BLaER1 (cell line): ENCODE measurements at regions not wholly inside any gene's neighbourhood (a gene's known extent, or its start where the extent isn't known, plus 50 kb on each side); places are given as distances from the start of the nearest gene placed in this dataset.

Source experiments
- H3K27ac ChIP-seq: shearing (Covaris generic); formaldehyde crosslinking; 2 replicates; pipeline ENCODE4 v1.8.1; 2022
- H3K27me3 ChIP-seq: shearing (Covaris generic); formaldehyde crosslinking; 2 replicates; pipeline ENCODE4 v1.8.1; 2022
- H3K36me3 ChIP-seq: shearing (Covaris generic); formaldehyde crosslinking; 2 replicates; pipeline ENCODE4 v1.8.1; 2022
- H3K4me1 ChIP-seq: shearing (Covaris generic); formaldehyde crosslinking; 2 replicates; pipeline ENCODE4 v1.8.1; 2022
- H3K4me2 ChIP-seq: shearing (Covaris generic); formaldehyde crosslinking; 2 replicates; pipeline ENCODE4 v1.8.1; 2022
- H3K4me3 ChIP-seq: shearing (Covaris generic); formaldehyde crosslinking; 2 replicates; pipeline ENCODE4 v1.8.1; 2022
- H3K9ac ChIP-seq: shearing (Covaris generic); formaldehyde crosslinking; 2 replicates; pipeline ENCODE4 v1.8.1; 2022
- H3K9me3 ChIP-seq: shearing (Covaris generic); formaldehyde crosslinking; 2 replicates; pipeline ENCODE4 v1.8.1; 2022
- H4K20me1 ChIP-seq: shearing (Covaris generic); formaldehyde crosslinking; 2 replicates; pipeline ENCODE4 v1.8.1; 2022
- Cebpa-rat ChIP-seq: shearing (Covaris generic); IDR thresholded peaks from 2 replicates; pipeline ENCODE4 v1.8.1; 2022

DNA sequence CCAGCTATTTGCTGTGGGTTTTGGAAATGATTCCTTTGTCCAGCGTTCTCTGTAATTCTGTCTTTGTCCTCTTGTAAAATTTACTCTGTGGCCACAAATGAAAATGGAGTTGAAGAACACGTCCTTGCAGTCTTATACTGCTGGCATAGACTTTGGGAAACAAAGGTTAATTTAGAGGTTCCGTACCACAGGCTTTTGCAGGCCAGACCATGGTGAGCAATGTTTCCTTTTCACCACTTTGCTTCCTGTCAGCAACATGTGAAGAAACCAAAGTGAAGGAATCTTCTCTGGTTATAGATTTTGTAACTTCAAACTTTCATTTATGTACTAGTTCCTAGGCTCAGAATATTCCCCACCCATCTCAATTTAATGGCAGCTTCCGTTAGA lies 488.5 kb downstream of the MDFIC start:
- Histone ChIP-seq H3K4me1 (0 out of 2 replicates have a peak, but pooled peaks cover 3% of the 10 kb centered on the region), H3K4me3 (no peak overlapping the region), H4K20me1 (no peaks in the 10 kb centered on the region), H3K9me3 (no peaks in the 10 kb centered on the region), H3K9ac (no peak overlapping the region), H3K36me3 (no peaks in the 10 kb centered on the region), H3K4me2 (no peak overlapping the region), H3K27me3 (no peaks in the 10 kb centered on the region), H3K27ac (no peak overlapping the region)
- no peak for TF ChIP-seq Cebpa-rat

GRCh38 chr7:115409682-115410433 lies 488.0 kb downstream of the MDFIC start:
- Histone ChIP-seq H4K20me1 (no peaks in the 10 kb centered on the region), H3K4me3 (no peak overlapping the region), H3K36me3 (no peaks in the 10 kb centered on the region), H3K9me3 (no peaks in the 10 kb centered on the region), H3K4me2 (no peak overlapping the region), H3K27ac (no peak overlapping the region), H3K9ac (no peak overlapping the region), H3K27me3 (no peaks in the 10 kb centered on the region), H3K4me1 (0 out of 2 replicates have a peak, but pooled peaks cover 3% of the 10 kb centered on the region)
- no peak for TF ChIP-seq Cebpa-rat

- Histone ChIP-seq H3K4me2 (no peak overlapping the region), H3K9ac (no peak overlapping the region), H3K36me3 (no peaks in the 10 kb centered on the region), H3K4me3 (no peak overlapping the region), H3K27ac (no peak overlapping the region), H4K20me1 (no peaks in the 10 kb centered on the region), H3K4me1 (0 out of 2 replicates have a peak, but pooled peaks cover 3% of the 10 kb centered on the region), H3K9me3 (no peaks in the 10 kb centered on the region), H3K27me3 (no peaks in the 10 kb centered on the region)
- no peak for TF ChIP-seq Cebpa-rat
Observed at GRCh38 chr7:115406219-115406618, 484.3 kb downstream of the MDFIC start.

- H3K4me3 ChIP-seq = no peak overlapping the region
- no peaks in the 10 kb centered on the region for H3K9me3 ChIP-seq
- no peaks in the 10 kb centered on the region for H3K27me3 ChIP-seq
- H3K27ac ChIP-seq = no peak overlapping the region
- no peaks in the 10 kb centered on the region for H4K20me1 ChIP-seq
- no peak overlapping the region for H3K4me2 ChIP-seq
- H3K4me1 ChIP-seq = no peaks in the 10 kb centered on the region
- no peak overlapping the region for H3K9ac ChIP-seq
- H3K36me3 ChIP-seq = no peaks in the 10 kb centered on the region
- no peak for TF ChIP-seq Cebpa-rat
Observed at GRCh38 chr7:115387137-115387536, 465.2 kb downstream of the MDFIC start.

DNA sequence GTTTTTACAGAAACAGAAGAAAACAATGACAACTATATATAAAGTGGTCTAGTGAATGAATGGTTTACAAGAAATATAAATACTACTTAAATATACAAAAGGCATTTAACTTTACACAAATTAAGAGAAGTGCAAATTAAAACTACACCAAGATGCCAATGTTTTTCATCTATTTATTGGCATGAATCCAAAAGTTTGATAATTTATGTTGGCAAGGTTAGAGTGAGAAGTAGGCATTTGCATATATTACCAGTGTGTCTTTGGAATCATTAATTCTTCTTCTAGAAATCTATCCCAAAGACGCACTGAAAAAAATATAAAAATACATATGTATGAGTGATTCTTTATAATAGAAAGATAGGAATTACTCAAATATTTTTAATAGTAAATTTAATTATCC lies 457.4 kb downstream of the MDFIC start:
- no peaks in the 10 kb centered on the region for H3K4me1 ChIP-seq
- no peak for TF ChIP-seq Cebpa-rat
- H3K27ac ChIP-seq = no peak overlapping the region
- H3K4me2 ChIP-seq = no peak overlapping the region
- H3K9me3 ChIP-seq = no peaks in the 10 kb centered on the region
- no peak overlapping the region for H3K9ac ChIP-seq
- no peaks in the 10 kb centered on the region for H4K20me1 ChIP-seq
- no peak overlapping the region for H3K4me3 ChIP-seq
- no peaks in the 10 kb centered on the region for H3K36me3 ChIP-seq
- no peaks in the 10 kb centered on the region for H3K27me3 ChIP-seq

- Histone ChIP-seq H3K4me2 (no peak overlapping the region), H4K20me1 (no peaks in the 10 kb centered on the region), H3K4me1 (no peaks in the 10 kb centered on the region), H3K4me3 (no peak overlapping the region), H3K9me3 (no peaks in the 10 kb centered on the region), H3K27ac (no peak overlapping the region), H3K36me3 (no peaks in the 10 kb centered on the region), H3K9ac (no peak overlapping the region), H3K27me3 (no peaks in the 10 kb centered on the region)
- TF ChIP-seq Cebpa-rat = no peak
Observed at GRCh38 chr7:115368998-115369397, 447.1 kb downstream of the MDFIC start.

GRCh38 chr7:115363916-115364315 lies 442.0 kb downstream of the MDFIC start:
- Histone ChIP-seq H3K4me1 (no peaks in the 10 kb centered on the region), H3K27ac (no peak overlapping the region), H4K20me1 (no peaks in the 10 kb centered on the region), H3K9me3 (no peaks in the 10 kb centered on the region), H3K27me3 (no peaks in the 10 kb centered on the region), H3K4me3 (no peak overlapping the region), H3K9ac (no peak overlapping the region), H3K4me2 (no peak overlapping the region), H3K36me3 (no peaks in the 10 kb centered on the region)
- no peak for TF ChIP-seq Cebpa-rat

DNA sequence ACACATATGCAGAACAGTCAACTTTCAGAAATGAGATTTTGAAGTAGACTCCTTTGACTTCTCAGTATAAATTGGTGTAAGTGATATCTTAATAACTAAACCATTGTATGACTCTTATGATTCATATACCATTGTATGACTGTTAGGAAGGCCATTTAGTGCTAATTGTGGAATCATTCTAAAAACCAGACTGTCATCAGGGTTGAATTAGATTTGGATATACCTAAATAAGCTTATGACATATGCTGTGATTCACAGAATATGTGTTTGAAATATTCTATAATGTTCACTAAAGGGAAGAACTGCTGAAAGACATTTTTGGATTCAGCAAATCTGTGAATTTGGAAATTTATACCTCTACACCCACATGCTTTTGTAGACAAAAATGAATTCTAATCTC lies 438.1 kb downstream of the MDFIC start:
- Histone ChIP-seq H3K4me3 (no peak overlapping the region), H3K9me3 (no peaks in the 10 kb centered on the region), H3K4me1 (no peaks in the 10 kb centered on the region), H3K27me3 (no peaks in the 10 kb centered on the region), H3K9ac (no peak overlapping the region), H3K27ac (no peak overlapping the region), H4K20me1 (no peaks in the 10 kb centered on the region), H3K4me2 (no peak overlapping the region), H3K36me3 (no peaks in the 10 kb centered on the region)
- no peak for TF ChIP-seq Cebpa-rat

DNA sequence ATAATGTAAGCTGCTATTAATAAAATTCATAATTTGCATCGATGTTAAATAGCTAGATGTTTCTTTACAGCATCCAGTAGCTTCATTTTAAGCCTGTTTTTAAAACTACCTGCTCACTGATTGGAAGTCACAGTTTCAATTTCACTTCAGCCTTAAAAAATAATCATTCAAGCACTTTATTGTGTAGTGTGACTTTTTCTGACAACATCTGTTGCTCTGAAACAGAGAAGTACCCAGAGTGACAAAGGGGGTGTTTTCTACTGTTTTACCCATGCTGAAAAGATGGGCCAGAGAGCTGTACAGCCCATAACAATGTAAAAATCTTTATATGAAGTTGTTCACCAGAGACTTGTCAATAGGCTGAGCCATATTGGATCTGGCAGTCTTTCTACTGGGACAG lies 437.2 kb downstream of the MDFIC start:
- H3K9ac ChIP-seq = no peak overlapping the region
- TF ChIP-seq Cebpa-rat = no peak
- no peaks in the 10 kb centered on the region for H3K4me1 ChIP-seq
- no peak overlapping the region for H3K4me3 ChIP-seq
- no peak overlapping the region for H3K27ac ChIP-seq
- no peaks in the 10 kb centered on the region for H4K20me1 ChIP-seq
- H3K36me3 ChIP-seq = no peaks in the 10 kb centered on the region
- no peaks in the 10 kb centered on the region for H3K27me3 ChIP-seq
- H3K9me3 ChIP-seq = no peaks in the 10 kb centered on the region
- H3K4me2 ChIP-seq = no peak overlapping the region

GRCh38 chr7:115357703-115357999 lies 435.8 kb downstream of the MDFIC start:
- Histone ChIP-seq H3K9me3 (no peaks in the 10 kb centered on the region), H3K36me3 (no peaks in the 10 kb centered on the region)
- no peak for TF ChIP-seq Cebpa-rat

More at GRCh38 chr7:115357703-115357999, 435.8 kb downstream of the MDFIC start:
- Histone ChIP-seq H3K27ac (no peak overlapping the region), H4K20me1 (no peaks in the 10 kb centered on the region), H3K4me3 (no peak overlapping the region), H3K4me2 (no peak overlapping the region), H3K27me3 (no peaks in the 10 kb centered on the region), H3K9ac (no peak overlapping the region), H3K4me1 (no peaks in the 10 kb centered on the region)
